ENCODE measurements at regions not wholly inside any gene's neighbourhood (a gene's known extent, or its start where the extent isn't known, plus 50 kb on each side); places are given as distances from the start of the nearest gene placed in this dataset.
"Not testable (repeated sequence)": the region's sequence is repeated elsewhere in the genome, so short reads cannot be mapped to it uniquely, and the experiment has no call there.

DNA sequence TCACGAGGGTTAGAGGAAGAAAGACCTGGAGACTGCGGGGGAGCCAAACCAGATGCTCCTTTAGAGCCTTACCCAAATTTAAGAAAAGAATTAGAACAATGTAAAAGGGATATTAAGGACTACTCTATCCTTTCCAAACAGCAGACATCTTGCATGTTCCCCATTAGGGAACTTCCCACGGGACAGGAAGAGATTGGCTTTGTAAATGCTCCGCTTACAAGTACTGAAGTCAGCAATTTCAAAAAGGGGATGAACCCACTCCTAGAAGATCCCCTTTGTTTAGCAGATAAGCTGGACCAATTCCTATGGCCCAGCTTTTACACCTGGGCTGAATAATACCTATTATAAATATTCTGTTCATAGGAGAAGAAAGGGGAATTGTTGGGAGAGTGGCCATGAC is 74.2 kb downstream of the APOBEC1 start:
- Histone ChIP-seq H3K9me3 (no peaks in the 10 kb centered on the region), H3K36me3 (no peaks in the 10 kb centered on the region)
- DNase-seq = no peak

DNA sequence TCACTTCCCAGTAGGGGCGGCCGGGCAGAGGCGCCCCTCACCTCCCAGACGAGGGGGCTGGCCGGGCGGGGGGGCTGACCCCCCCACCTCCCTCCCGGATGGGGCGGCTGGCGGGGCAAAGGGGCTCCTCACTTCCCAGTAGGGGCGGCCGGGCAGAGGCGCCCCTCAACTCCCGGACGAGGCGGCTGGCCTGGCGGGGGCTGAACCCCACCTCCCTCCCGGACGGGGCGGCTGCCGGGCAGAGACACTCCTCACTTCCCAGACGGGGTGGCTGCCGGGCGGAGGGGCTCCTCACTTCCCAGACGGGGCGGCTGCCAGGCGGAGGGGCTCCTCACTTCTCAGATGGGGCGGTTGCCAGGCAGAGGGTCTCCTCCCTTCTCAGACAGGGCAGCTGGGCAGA is 75.6 kb downstream of the APOBEC1 start:
- DNase-seq, H3K27me3 ChIP-seq, H3K36me3 ChIP-seq, H3K9me3 ChIP-seq, H3K4me3 ChIP-seq: not testable (repeated sequence)

More for the DNA sequence above, 74.2 kb downstream of the APOBEC1 start:
- 0 out of 2 replicates have a peak, but pooled peaks cover 2% of the 10 kb centered on the region for H3K27me3 ChIP-seq
- no peak overlapping the region for H3K4me3 ChIP-seq

DNA sequence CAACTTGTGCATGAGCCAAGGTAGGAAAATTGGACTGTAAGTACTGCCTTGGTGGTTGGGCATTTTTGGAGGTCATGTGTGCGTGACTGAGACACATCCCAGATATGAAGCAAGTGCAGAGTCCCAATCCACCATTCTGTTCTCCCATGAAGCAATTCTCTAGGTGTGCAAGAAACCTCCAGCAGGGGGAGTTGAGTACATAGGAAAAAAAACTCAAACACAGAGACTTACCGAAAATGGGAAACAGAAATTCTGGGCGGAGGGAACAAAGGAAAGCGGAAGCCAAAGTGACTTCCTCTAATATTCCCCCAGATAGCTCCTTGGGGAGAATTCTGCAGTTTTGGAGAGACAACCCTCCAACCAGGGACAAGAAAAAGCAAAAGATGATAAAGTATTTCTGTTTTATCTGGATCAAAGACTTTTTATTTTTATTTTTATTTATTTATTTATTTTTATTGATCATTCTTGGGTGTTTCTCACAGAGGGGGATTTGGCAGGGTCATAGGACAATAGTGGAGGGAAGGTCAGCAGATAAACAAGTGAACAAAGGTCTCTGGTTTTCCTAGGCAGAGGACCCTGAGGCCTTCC is 76.9 kb downstream of the APOBEC1 start:
- not testable (repeated sequence) for H3K27me3 ChIP-seq, H3K36me3 ChIP-seq, H3K4me3 ChIP-seq, H3K9me3 ChIP-seq
- DNase-seq = peak; percentile 27

DNA sequence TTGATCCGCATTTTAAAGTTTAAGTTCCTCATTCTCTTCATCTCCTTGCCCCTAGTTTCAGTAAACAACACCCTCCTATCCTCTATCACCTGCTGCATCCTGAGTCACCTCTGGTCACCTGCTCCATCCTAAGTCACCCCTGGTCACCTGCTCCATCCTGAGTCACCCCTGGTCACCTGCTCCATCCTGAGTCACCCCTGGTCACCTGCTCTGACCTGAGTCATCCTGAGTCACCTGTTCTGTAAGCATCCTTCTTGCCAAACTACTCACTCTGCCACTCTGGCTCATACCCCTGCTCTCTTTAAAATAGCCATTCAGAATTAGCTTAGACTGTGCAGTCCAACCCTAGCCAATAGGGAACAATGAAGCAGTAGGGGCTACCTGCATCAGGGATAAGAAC is 80.6 kb upstream of the CD163 start:
- not testable (repeated sequence) for H3K9me3 ChIP-seq, H3K36me3 ChIP-seq, DNase-seq, H3K4me3 ChIP-seq, H3K27me3 ChIP-seq

DNA sequence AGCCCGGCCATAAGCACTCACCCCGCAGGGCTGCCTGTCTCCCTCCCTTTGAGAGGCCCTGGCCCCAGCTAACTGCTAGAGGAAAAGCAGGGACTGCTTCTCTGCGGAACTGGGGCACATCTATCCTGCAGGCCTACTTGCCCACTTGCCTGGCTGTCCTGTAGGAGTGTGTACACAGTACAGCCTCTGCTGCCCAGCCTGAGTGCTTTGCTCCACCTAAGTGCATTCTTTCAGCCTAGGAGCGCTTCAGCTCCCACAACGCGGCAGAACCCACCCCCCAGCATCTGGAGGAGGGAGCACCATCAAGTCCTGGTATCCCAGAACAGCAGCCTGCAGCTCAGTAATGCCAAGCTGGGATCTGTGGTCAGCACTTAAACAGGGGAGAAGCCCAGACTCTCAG is 79.9 kb upstream of the CD163 start:
- Histone ChIP-seq H3K4me3 (no peak overlapping the region), H3K9me3 (no peaks in the 10 kb centered on the region), H3K27me3 (0 out of 2 replicates have a peak, but pooled peaks cover 5% of the 10 kb centered on the region), H3K36me3 (no peaks in the 10 kb centered on the region)
- no peak for DNase-seq

DNA sequence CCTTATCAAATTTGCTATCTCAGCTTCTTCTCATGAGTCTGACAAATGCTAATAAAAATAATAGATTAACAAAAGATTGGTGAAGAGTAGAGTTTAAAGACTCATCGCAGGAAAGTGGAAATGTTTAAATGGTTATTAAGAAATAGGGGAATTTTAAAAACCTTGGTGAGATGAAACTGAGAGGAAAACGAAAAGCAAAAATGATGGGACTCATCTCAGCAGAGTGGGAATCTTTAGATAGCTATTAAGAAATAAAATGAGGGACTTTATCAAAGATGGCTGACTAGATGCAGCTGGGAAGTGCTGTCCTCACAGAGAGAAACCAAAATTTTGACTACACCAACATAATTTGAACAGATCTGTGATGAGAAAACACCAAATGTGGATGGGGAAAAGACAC is 79.2 kb upstream of the CD163 start:
- H3K36me3 ChIP-seq = no peaks in the 10 kb centered on the region
- H3K9me3 ChIP-seq = no peaks in the 10 kb centered on the region
- no peak for DNase-seq
- no peak overlapping the region for H3K4me3 ChIP-seq
- 0 out of 2 replicates have a peak, but pooled peaks cover 5% of the 10 kb centered on the region for H3K27me3 ChIP-seq

DNA sequence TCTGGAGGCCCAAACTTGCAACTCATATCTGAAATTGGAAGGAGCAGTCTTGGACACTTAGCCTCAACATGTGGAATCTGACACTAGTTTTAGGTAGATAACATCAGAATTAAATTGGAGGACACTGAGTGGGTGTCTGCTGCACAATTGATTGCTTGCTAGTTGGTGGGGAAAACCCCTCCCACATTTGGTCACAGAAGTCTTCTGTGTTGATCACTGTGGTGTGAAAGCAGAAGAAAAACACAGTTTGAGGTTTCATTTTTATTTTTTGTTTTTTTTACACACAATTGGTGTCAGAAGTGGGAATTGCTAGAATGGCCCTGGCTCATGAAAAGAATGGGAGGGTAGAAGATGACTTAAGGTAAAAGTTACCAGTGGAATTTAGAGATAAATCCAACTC is 78.0 kb upstream of the CD163 start:
- no peaks in the 10 kb centered on the region for H3K9me3 ChIP-seq
- no peak overlapping the region for H3K4me3 ChIP-seq
- H3K27me3 ChIP-seq = 0 out of 2 replicates have a peak, but pooled peaks cover 3% of the 10 kb centered on the region
- DNase-seq = no peak
- H3K36me3 ChIP-seq = no peaks in the 10 kb centered on the region

DNA sequence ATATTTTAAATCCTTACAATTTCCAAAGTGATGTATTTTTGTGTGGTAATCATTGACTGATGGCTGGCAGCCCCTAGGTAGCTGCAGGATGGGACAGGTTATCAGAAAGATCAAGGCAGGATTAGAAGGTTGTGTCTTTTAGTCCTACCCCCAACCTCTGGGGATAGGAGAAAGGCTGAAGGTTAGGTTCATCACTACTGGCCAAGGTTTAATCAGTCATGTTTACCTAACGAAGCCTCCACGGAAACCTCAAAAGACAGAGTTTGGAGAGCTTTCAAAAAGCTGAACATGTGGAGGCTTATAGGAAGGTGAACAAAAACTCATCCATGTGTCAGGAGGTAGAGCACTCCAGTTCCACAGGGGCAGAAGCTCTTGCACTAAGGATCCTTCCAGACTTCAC is 77.5 kb upstream of the CD163 start:
- H3K4me3 ChIP-seq = no peak overlapping the region
- no peaks in the 10 kb centered on the region for H3K36me3 ChIP-seq
- DNase-seq = no peak
- no peaks in the 10 kb centered on the region for H3K9me3 ChIP-seq
- H3K27me3 ChIP-seq = no peaks in the 10 kb centered on the region

DNA sequence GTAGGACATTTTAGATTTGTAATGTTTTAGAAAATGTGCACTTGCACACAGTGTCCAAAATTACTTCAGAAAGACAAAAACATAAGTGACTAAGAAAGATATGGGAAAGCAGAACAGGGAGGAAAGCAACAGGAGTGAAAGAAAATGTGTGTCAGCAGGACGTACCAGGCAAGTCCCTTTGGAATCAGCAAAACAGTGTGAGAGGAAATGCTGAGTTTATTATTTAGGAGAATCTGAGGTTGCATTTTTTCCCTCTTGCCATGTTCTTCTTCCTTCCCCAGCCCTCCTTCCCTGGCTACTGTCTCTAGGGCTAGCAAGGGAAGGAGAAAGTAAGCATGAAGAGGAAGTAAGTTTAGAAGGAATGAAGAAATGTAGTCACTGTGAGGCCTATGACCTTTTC is 67.7 kb upstream of the CD163 start:
- no peak overlapping the region for H3K4me3 ChIP-seq
- H3K36me3 ChIP-seq = no peaks in the 10 kb centered on the region
- no peaks in the 10 kb centered on the region for H3K9me3 ChIP-seq
- DNase-seq = no peak
- H3K27me3 ChIP-seq = no peaks in the 10 kb centered on the region; the same call in 1 of the 2 replicates

DNA sequence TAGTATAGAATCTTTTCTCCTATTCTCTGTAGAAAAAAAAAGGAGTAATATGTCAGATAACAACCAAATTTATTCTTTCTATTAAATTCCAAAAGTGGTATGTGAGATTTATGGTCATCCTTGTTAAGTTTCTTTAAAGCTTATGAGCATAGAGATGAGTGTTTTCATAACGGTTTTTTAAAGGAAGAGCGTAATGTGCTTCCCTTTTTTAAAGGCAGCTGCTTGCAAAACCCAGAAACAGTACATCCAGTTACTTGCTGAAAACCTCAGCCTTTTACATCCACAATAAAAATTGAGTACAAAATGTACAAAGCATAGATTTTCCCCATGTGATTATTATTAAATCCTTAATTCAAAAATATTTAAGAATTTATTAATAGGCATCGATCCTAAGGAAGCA is 53.6 kb upstream of the CD163 start:
- Histone ChIP-seq H3K27me3 (no peaks in the 10 kb centered on the region), H3K36me3 (no peaks in the 10 kb centered on the region), H3K4me3 (no peak overlapping the region), H3K9me3 (no peaks in the 10 kb centered on the region)
- no peak for DNase-seq

DNA sequence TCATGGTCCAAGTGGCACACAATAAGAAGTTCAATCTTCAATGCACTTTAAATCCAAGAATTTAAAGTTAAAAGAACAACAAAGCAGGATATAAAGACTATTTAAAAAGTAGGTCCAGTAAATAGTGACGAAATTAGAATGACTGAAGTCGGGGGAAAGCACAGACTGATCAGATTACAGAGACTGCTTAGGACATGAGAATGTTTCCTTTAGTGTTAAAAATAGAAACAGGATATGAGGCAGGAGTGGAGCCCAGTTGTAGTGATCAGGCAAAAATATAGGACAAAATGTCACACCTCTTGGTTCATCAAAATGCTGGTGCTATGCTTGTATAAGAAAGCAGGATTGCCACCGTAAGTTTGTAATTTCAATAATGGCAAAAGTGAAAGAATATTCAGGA is 52.2 kb upstream of the CD163 start:
- Histone ChIP-seq H3K27me3 (no peaks in the 10 kb centered on the region), H3K36me3 (no peaks in the 10 kb centered on the region), H3K4me3 (no peak overlapping the region), H3K9me3 (no peaks in the 10 kb centered on the region)
- no peak for DNase-seq

DNA sequence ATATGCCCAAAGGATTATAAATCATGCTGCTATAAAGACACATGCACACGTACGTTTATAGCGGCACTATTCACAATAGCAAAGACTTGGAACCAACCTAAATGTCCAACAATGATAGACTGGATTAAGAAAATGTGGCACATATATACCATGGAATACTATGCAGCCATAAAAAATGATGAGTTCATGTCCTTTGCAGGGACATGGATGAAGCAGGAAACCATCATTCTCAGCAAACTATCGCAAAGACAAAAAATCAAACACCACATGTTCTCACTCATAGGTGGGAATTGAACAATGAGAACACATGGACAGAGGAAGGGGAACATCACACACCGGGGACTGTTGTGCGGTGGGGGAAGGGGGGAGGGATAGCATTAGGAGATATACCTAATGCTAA is 51.3 kb upstream of the CD163 start:
- not testable (repeated sequence) for H3K36me3 ChIP-seq, H3K27me3 ChIP-seq, H3K4me3 ChIP-seq, H3K9me3 ChIP-seq, DNase-seq

All from MG63 (cell line).